ENCODE measurements at regions not wholly inside any gene's neighbourhood (a gene's known extent, or its start where the extent isn't known, plus 50 kb on each side); places are given as distances from the start of the nearest gene placed in this dataset.

DNA sequence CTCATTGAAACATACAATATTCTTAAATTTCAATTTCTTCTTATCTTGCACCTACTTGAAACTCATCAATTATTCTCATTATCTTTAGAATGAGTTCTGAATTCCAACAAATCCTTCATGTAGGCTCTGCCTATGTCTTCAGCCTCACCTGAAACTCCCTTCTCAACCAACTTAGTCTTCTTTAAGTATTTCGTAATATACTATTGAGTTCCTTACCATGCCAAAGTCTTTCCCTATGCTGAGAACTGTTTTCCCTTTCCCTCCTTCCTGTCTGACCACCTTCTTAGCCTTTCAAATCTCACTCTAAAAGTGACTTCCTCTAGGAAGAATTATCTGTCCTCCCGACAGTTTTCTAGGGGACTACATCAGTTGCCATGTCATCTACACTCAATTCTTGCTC, 50.9 kb upstream of the ZFAND5 start (continued):
- no peak for TF ChIP-seq RAD21 (IDR thresholded peaks at IDR 0.05; ENCODE audit: low read length)
- no peak for TF ChIP-seq TCF12 (IDR thresholded peaks at IDR 0.05)
- TF ChIP-seq MEF2A (IDR thresholded peaks at IDR 0.05; ENCODE audit: borderline replicate concordance, low read depth), result no peak
- TF ChIP-seq, protein P1, sequence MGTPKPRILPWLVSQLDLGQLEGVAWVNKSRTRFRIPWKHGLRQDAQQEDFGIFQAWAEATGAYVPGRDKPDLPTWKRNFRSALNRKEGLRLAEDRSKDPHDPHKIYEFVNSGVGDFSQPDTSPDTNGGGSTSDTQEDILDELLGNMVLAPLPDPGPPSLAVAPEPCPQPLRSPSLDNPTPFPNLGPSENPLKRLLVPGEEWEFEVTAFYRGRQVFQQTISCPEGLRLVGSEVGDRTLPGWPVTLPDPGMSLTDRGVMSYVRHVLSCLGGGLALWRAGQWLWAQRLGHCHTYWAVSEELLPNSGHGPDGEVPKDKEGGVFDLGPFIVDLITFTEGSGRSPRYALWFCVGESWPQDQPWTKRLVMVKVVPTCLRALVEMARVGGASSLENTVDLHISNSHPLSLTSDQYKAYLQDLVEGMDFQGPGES (IDR thresholded peaks at IDR 0.05; ENCODE audit: low read depth, low read length), result no peak
- TF ChIP-seq TAF1 (IDR thresholded peaks at IDR 0.05; ENCODE audit: borderline replicate concordance, low read depth, low read length), result no peak
- no peak for TF ChIP-seq POLR2AphosphoS5 (IDR thresholded peaks at IDR 0.05; ENCODE audit: low read depth, low read length)
- TF ChIP-seq, protein P2, sequence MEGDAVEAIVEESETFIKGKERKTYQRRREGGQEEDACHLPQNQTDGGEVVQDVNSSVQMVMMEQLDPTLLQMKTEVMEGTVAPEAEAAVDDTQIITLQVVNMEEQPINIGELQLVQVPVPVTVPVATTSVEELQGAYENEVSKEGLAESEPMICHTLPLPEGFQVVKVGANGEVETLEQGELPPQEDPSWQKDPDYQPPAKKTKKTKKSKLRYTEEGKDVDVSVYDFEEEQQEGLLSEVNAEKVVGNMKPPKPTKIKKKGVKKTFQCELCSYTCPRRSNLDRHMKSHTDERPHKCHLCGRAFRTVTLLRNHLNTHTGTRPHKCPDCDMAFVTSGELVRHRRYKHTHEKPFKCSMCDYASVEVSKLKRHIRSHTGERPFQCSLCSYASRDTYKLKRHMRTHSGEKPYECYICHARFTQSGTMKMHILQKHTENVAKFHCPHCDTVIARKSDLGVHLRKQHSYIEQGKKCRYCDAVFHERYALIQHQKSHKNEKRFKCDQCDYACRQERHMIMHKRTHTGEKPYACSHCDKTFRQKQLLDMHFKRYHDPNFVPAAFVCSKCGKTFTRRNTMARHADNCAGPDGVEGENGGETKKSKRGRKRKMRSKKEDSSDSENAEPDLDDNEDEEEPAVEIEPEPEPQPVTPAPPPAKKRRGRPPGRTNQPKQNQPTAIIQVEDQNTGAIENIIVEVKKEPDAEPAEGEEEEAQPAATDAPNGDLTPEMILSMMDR (IDR thresholded peaks at IDR 0.05), result no peak

- Histone ChIP-seq H3K9me3 (no peaks in the 10 kb centered on the region), H3K9me2 (no peaks in the 10 kb centered on the region), H2AFZ (ENCODE audit: low read depth) (no peak overlapping the region), H3F3A (replicated peaks; ENCODE audit: insufficient read depth) (no peaks in the 10 kb centered on the region), H3K27ac (ENCODE audit: low read depth in 2 of 2, low read length in 1 of 2) (no peak overlapping the region), H3K27me3 (ENCODE audit: insufficient read depth) (no peaks in the 10 kb centered on the region; the same call in 1 of the 2 replicates), H3K4me2 (no peak overlapping the region), H3K4me3 (ENCODE audit: low read depth in 2 of 2, low read length in 1 of 2) (no peak overlapping the region), H3K36me3 (replicated peaks in 1 of 2; ENCODE audit: control insufficient read depth in 1 of 2, insufficient read depth in 2 of 2, low read length in 1 of 2) (no peaks in the 10 kb centered on the region), H4K20me1 (ENCODE audit: insufficient read depth) (no peaks in the 10 kb centered on the region), H3K9ac (no peak overlapping the region), H3K4me1 (ENCODE audit: control insufficient read depth in 1 of 2, insufficient read depth in 2 of 2, low read depth in 1 of 2, low read length in 1 of 2) (no peaks in the 10 kb centered on the region), H3K79me2 (ENCODE audit: insufficient read depth) (no peaks in the 10 kb centered on the region)
- TF ChIP-seq YY1 (IDR thresholded peaks at IDR 0.05; ENCODE audit: low read depth) (no peak), EZH2phosphoT487 (IDR thresholded peaks at IDR 0.05; ENCODE audit: borderline replicate concordance, low read depth) (no peak), REST (IDR thresholded peaks at IDR 0.05; ENCODE audit: low read depth, low read length) (no peak), JUND (IDR thresholded peaks at IDR 0.05) (no peak), CHD2 (IDR thresholded peaks at IDR 0.05; ENCODE audit: low read length, partially characterized antibody) (no peak), RCOR1 (IDR thresholded peaks at IDR 0.05; ENCODE audit: low read length) (no peak), RXRA (IDR thresholded peaks at IDR 0.05; ENCODE audit: borderline replicate concordance, low read depth) (no peak), GABPA (IDR thresholded peaks at IDR 0.05; ENCODE audit: low read depth) (no peak), TCF12 (IDR thresholded peaks at IDR 0.05) (no peak), MXI1 (IDR thresholded peaks at IDR 0.05; ENCODE audit: low read depth, low read length) (no peak), SIN3A (IDR thresholded peaks at IDR 0.05; ENCODE audit: borderline replicate concordance, low read depth, low read length) (no peak), NFIC (IDR thresholded peaks at IDR 0.05; ENCODE audit: borderline replicate concordance) (no peak)
- TF ChIP-seq, protein P3, sequence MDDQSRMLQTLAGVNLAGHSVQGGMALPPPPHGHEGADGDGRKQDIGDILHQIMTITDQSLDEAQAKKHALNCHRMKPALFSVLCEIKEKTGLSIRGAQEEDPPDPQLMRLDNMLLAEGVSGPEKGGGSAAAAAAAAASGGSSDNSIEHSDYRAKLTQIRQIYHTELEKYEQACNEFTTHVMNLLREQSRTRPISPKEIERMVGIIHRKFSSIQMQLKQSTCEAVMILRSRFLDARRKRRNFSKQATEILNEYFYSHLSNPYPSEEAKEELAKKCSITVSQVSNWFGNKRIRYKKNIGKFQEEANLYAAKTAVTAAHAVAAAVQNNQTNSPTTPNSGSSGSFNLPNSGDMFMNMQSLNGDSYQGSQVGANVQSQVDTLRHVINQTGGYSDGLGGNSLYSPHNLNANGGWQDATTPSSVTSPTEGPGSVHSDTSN (IDR thresholded peaks at IDR 0.05), result no peak
- POLR2A ChIA-PET, result no interaction called here
- CTCF ChIA-PET, result no interaction called here
- DNase-seq, result no peak
Observed at GRCh38 chr9:72415163-72415562, 50.2 kb upstream of the ZFAND5 start.
